GM12878 (cell line): ENCODE measurements at regions not wholly inside any gene's neighbourhood (a gene's known extent, or its start where the extent isn't known, plus 50 kb on each side); places are given as distances from the start of the nearest gene placed in this dataset.

Experiments
- ATAC-seq: fragments of 200-7000 bp; cut with Tn5 transposase; 3 replicates; pipeline ENCODE4 v1.9.1; 2020; ENCODE audit warnings: mild to moderate bottlenecking, moderate library complexity
- BruUV-seq: library from RNA; stranded (reverse); fragments of 400-500 nt; replicated peaks from 2 replicates; lab custom pipeline; 2021; lab: Mats Ljungman, UMichigan
- CTCF ChIA-PET: fragments of 300-600 bp; sonication (Branson Sonifier 250); formaldehyde crosslinking; extraction: SDS; loops from one replicate; lab custom pipeline; 2021; ENCODE audit warnings: inconsistent platforms; lab: Yijun Ruan, JAX
- POLR2A ChIA-PET: fragments of 350-600 bp; formaldehyde crosslinking; extraction: SDS; loops from one replicate; lab custom pipeline; 2021; ENCODE audit warnings: inconsistent platforms; lab: Charles Lee
- RAD21 ChIA-PET: fragments of 300-600 bp; sonication (Branson Sonifier 250); formaldehyde crosslinking; loops from one replicate; lab custom pipeline; 2023; ENCODE audit warnings: antibody characterized with exemption; ENCODE audit not compliant: unreplicated experiment; lab: Charles Lee
- SMC1A ChIA-PET: fragments of 300-600 bp; sonication (Branson Sonifier 250); formaldehyde crosslinking; loops from one replicate; lab custom pipeline; 2023; ENCODE audit not compliant: unreplicated experiment, uncharacterized antibody; lab: Charles Lee
- DNase-seq: peaks from one replicate; pipeline ENCODE4 v3.0.0-alpha.2; 2011; ENCODE audit warnings: low read depth, low spot score
- FAIRE-seq: peaks from 3 replicates; lab custom pipeline; 2011; peaks lifted over from hg19 to GRCh38; lab: Jason Lieb, UNC
- H2AFZ ChIP-seq: 2 replicates; pipeline ENCODE4 v1.6.0; 2011; ENCODE audit warnings: low read depth, low read length, control low read depth; ENCODE audit not compliant: control insufficient read depth
- H3K27ac ChIP-seq: 2 replicates; pipeline ENCODE4 v1.5.1; 2011; ENCODE audit warnings: control low read depth; ENCODE audit not compliant: control insufficient read depth, insufficient read depth
- H3K27me3 ChIP-seq, 2 experiments: replicated peaks in 1 of 2; 2 replicates each; pipeline versions ENCODE4 v1.6.0 to v1.6.1; 2011; ENCODE audit warnings: low read length in 1 of 2; ENCODE audit not compliant: control insufficient read depth in 2 of 2, insufficient read depth in 2 of 2
- H3K36me3 ChIP-seq, 2 experiments: 2 replicates each; pipeline ENCODE4 v1.5.1; 2011; ENCODE audit warnings: low read length in 1 of 2; ENCODE audit not compliant: control insufficient read depth in 2 of 2, insufficient read depth in 2 of 2
- H3K4me1 ChIP-seq: 2 replicates; pipeline ENCODE4 v1.6.1; 2011; ENCODE audit warnings: mild to moderate bottlenecking, low read length, moderate library complexity, mixed read lengths; ENCODE audit not compliant: control insufficient read depth, insufficient read depth
- H3K4me2 ChIP-seq: 2 replicates; pipeline ENCODE4 v1.6.0; 2011; ENCODE audit warnings: control low read depth; ENCODE audit not compliant: control insufficient read depth, insufficient read depth
- H3K4me3 ChIP-seq: fragments of 200-600 bp; sonication (generic); 2 replicates; pipeline ENCODE4 v1.5.1; 2016
- H3K79me2 ChIP-seq: 2 replicates; pipeline ENCODE4 v1.6.0; 2011; ENCODE audit warnings: low read length; ENCODE audit not compliant: control insufficient read depth, insufficient read depth
- H3K9ac ChIP-seq: 2 replicates; pipeline ENCODE4 v1.8.0; 2011; ENCODE audit warnings: low read length, control low read depth, mixed read lengths; ENCODE audit not compliant: control insufficient read depth, insufficient read depth
- H3K9me3 ChIP-seq: replicated peaks from 3 replicates; pipeline ENCODE4 v1.5.1; 2011; ENCODE audit warnings: mild to moderate bottlenecking, low read length; ENCODE audit not compliant: control insufficient read depth, insufficient read depth
- H4K20me1 ChIP-seq: 2 replicates; pipeline ENCODE4 v1.6.0; 2011; ENCODE audit not compliant: control insufficient read depth, insufficient read depth
- BCLAF1 ChIP-seq: fragments of 450-650 bp; IDR thresholded peaks from 2 replicates; pipeline ENCODE4 v1.6.1; 2017; ENCODE audit warnings: antibody characterized with exemption, mild to moderate bottlenecking, moderate library complexity
- CBX3 ChIP-seq: fragments of 200-600 bp; sonication (generic); IDR thresholded peaks from 2 replicates; pipeline ENCODE4 v1.6.1; 2016; ENCODE audit warnings: low read depth, borderline replicate concordance
- DPF2 ChIP-seq: fragments of 450-650 bp; IDR thresholded peaks from 2 replicates; pipeline ENCODE4 v1.6.1; 2017; ENCODE audit warnings: mild to moderate bottlenecking
- E4F1 ChIP-seq: fragments of 450-650 bp; IDR thresholded peaks from 2 replicates; pipeline ENCODE4 v1.6.1; 2018; ENCODE audit warnings: borderline replicate concordance, mild to moderate bottlenecking; ENCODE audit not compliant: partially characterized antibody
- EED ChIP-seq: sonication (generic); IDR thresholded peaks from 2 replicates; pipeline ENCODE4 v1.6.1; 2016; ENCODE audit warnings: antibody characterized with exemption, low read depth
- MAX ChIP-seq: IDR thresholded peaks from 2 replicates; pipeline ENCODE4 v1.6.1; 2012; ENCODE audit warnings: low read depth, low read length, improper control_type of control experiment
- MXI1 ChIP-seq: fragments of 150-350 bp; IDR thresholded peaks from 2 replicates; pipeline ENCODE4 v1.6.1; 2011; ENCODE audit warnings: low read depth, mild to moderate bottlenecking, inconsistent platforms, low read length, improper control_type of control experiment
- MYC ChIP-seq: IDR thresholded peaks from 2 replicates; pipeline ENCODE4 v1.6.1; 2011; ENCODE audit warnings: mild to moderate bottlenecking, low read length, moderate library complexity, inconsistent platforms; ENCODE audit not compliant: insufficient read depth, insufficient replicate concordance, insufficient read length, severe bottlenecking
- NFXL1 ChIP-seq: fragments of 450-650 bp; IDR thresholded peaks from 2 replicates; pipeline ENCODE4 v1.6.1; 2017; ENCODE audit warnings: antibody characterized with exemption, mild to moderate bottlenecking, borderline replicate concordance
- PBX3 ChIP-seq: IDR thresholded peaks from 2 replicates; pipeline ENCODE4 v1.6.1; 2011; ENCODE audit warnings: mild to moderate bottlenecking, low read depth, low read length, moderate library complexity; ENCODE audit not compliant: insufficient replicate concordance
- POLR2A ChIP-seq: IDR thresholded peaks from 2 replicates; pipeline ENCODE4 v1.6.1; 2011; ENCODE audit warnings: low read depth, mild to moderate bottlenecking, low read length
- TCF12 ChIP-seq: IDR thresholded peaks from 2 replicates; pipeline ENCODE4 v1.6.1; 2011; ENCODE audit warnings: low read depth, mild to moderate bottlenecking, low read length
- USF1 ChIP-seq: IDR thresholded peaks from 2 replicates; pipeline ENCODE4 v1.6.1; 2011; ENCODE audit warnings: borderline replicate concordance, low read depth, mild to moderate bottlenecking, moderate library complexity, mixed read lengths, low read length; ENCODE audit not compliant: insufficient read depth; ENCODE audit errors: extremely low read length
- ZNF384 ChIP-seq: IDR thresholded peaks from 2 replicates; pipeline ENCODE4 v1.6.1; 2012; ENCODE audit warnings: low read depth, mild to moderate bottlenecking, low read length, improper control_type of control experiment, borderline replicate concordance
- ZSCAN29 ChIP-seq: fragments of 450-650 bp; IDR thresholded peaks from 2 replicates; pipeline ENCODE4 v1.6.1; 2017; ENCODE audit warnings: mild to moderate bottlenecking, moderate library complexity
- WGBS: methylation state at CpG from one replicate; pipeline ENCODE4 v1.1.6; 2016; ENCODE audit warnings: low lambda C conversion rate; ENCODE audit not compliant: insufficient replicate concordance, insufficient coverage; ENCODE audit errors: missing lambda C conversion rate; 5-methylcytosine and 5-hydroxymethylcytosine counted together
- in situ Hi-C: fragments of 300-500 bp; cut with MboI; formaldehyde crosslinking; loops from 9 replicates; pipeline ENCODE4 v1.14.3; 2018; ENCODE audit warnings: mixed read lengths
- intact Hi-C: fragments of 100-400 bp; cut with micrococcal nuclease; formaldehyde crosslinking; loops from one replicate; pipeline ENCODE4 v1.14.2; 2022; ENCODE audit not compliant: unreplicated experiment

- in situ Hi-C loops (no loop called here), intact Hi-C loops (no loop called here)
- ChIA-PET CTCF (interaction anchor here (1.0 to 8.6 kb wide), 9 partner anchors 9 to 146 kb away, joined by 3 to 166 read pairs (median 25); no protein-coding TSS in a partner anchor), POLR2A (no interaction called here), SMC1A (interaction anchor here (0.6 to 5.7 kb wide), 5 partner anchors 77 to 163 kb away, joined by 3 to 40 read pairs (median 3); no protein-coding TSS in a partner anchor), RAD21 (interaction anchor here (1.0 to 1.4 kb wide), 3 partner anchors 10 to 147 kb away, joined by 3 to 4 read pairs (median 3); no protein-coding TSS in a partner anchor)
- H3K79me2 ChIP-seq: peaks cover 43% of the 10 kb centered on the region
- H3K4me1 ChIP-seq: peaks cover 26% of the 10 kb centered on the region
- H2AFZ ChIP-seq: no peak overlapping the region
- H3K9ac ChIP-seq: no peak overlapping the region
- BruUV-seq: no TSS peak
- DNase-seq: no peak
- peaks cover 5% of the 10 kb centered on the region for H4K20me1 ChIP-seq
- H3K4me2 ChIP-seq: no peak overlapping the region
- H3K36me3 ChIP-seq: peaks cover 26 to 30% of the 10 kb centered on the region in 2 experiments
- no peak for ATAC-seq
- no peak for FAIRE-seq
- H3K27ac ChIP-seq: 0 out of 2 replicates have a peak overlapping the region, but pooled peaks have one; percentile 2
- 40% methylated on average over 14 of the region's 14 CpGs for whole genome bisulfite sequencing
- H3K27me3 ChIP-seq: no peaks in the 10 kb centered on the region
- no peaks in the 10 kb centered on the region for H3K9me3 ChIP-seq
- H3K4me3 ChIP-seq: no peak overlapping the region
- TF ChIP-seq USF1 (peak; percentile 13), ZNF384 (no peak), CBX3 (no peak), POLR2A (peak; percentile 48; the same call in 1 of the 2 replicates), E4F1 (no peak), PBX3 (no peak), MYC (no peak), TCF12 (peak; percentile 11; the same call in 1 of the 2 replicates), EED (0 out of 2 replicates have a peak, but pooled peaks have one; percentile 27), NFXL1 (no peak), ZSCAN29 (no peak), BCLAF1 (no peak), MAX (no peak), MXI1 (no peak), DPF2 (no peak)
Observed at GRCh38 chr7:130894146-130894908, 160.3 kb upstream of the KLF14 start.
